ENCODE measurements at regions not wholly inside any gene's neighbourhood (a gene's known extent, or its start where the extent isn't known, plus 50 kb on each side); places are given as distances from the start of the nearest gene placed in this dataset.

DNA sequence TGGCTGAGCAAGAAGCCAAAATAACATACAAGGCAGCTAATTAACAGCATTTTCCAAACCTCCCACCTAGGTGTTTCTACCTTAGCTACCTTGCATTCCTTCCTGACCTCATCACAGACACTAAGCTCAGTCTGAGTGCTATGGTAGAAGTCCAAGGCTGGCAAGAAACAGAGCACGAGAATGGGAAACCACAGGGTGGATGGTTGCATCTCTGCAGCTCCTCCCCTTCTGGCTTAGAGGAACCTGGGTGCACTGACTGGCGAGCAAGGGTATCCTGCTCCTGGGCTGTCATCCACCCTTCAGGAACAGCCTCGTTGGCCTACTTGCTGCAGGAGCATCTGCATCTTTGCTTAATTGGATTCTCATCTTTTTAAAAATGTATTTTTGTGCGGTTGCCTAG lies 73.1 kb upstream of the KIRREL3 start:
- no peak overlapping the region for H3K9ac ChIP-seq (ENCODE audit: low read length)
- no peaks in the 10 kb centered on the region for H3K9me3 ChIP-seq (ENCODE audit: insufficient read depth, low read length)
- no peaks in the 10 kb centered on the region for H3K79me2 ChIP-seq (ENCODE audit: low read length)
- TF ChIP-seq, protein P1, sequence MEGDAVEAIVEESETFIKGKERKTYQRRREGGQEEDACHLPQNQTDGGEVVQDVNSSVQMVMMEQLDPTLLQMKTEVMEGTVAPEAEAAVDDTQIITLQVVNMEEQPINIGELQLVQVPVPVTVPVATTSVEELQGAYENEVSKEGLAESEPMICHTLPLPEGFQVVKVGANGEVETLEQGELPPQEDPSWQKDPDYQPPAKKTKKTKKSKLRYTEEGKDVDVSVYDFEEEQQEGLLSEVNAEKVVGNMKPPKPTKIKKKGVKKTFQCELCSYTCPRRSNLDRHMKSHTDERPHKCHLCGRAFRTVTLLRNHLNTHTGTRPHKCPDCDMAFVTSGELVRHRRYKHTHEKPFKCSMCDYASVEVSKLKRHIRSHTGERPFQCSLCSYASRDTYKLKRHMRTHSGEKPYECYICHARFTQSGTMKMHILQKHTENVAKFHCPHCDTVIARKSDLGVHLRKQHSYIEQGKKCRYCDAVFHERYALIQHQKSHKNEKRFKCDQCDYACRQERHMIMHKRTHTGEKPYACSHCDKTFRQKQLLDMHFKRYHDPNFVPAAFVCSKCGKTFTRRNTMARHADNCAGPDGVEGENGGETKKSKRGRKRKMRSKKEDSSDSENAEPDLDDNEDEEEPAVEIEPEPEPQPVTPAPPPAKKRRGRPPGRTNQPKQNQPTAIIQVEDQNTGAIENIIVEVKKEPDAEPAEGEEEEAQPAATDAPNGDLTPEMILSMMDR (IDR thresholded peaks at IDR 0.05; ENCODE audit: low read depth, low read length) = no peak
- TF ChIP-seq EZH2phosphoT487 (IDR thresholded peaks at IDR 0.05; ENCODE audit: low read depth) = no peak
- no peaks in the 10 kb centered on the region for H3K36me3 ChIP-seq (replicated peaks; ENCODE audit: low read depth, low read length)
- peaks cover 27% of the 10 kb centered on the region for H3K27me3 ChIP-seq (ENCODE audit: low read depth, low read length)
- peak overlapping the region; percentile 84 for H3K4me2 ChIP-seq (ENCODE audit: low read length)
- H2AFZ ChIP-seq (ENCODE audit: low read depth, low read length) = no peak overlapping the region
- no peak overlapping the region for H3K27ac ChIP-seq (ENCODE audit: low read length)
- peaks cover 23% of the 10 kb centered on the region for H3K4me1 ChIP-seq (ENCODE audit: low read length)
- peak overlapping the region; percentile 16; the same call in 1 of the 2 replicates for H3K4me3 ChIP-seq (ENCODE audit: low read length)
- no peaks in the 10 kb centered on the region; the same call in 1 of the 2 replicates for H4K20me1 ChIP-seq (ENCODE audit: insufficient read depth, low read length)

- Histone ChIP-seq H3K4me3 (ENCODE audit: low read length) (no peak overlapping the region), H3K36me3 (replicated peaks; ENCODE audit: low read depth, low read length) (no peaks in the 10 kb centered on the region)
These were observed 71.0 kb upstream of the KIRREL3 start for GRCh38 chr11:127071606-127072005.

DNA sequence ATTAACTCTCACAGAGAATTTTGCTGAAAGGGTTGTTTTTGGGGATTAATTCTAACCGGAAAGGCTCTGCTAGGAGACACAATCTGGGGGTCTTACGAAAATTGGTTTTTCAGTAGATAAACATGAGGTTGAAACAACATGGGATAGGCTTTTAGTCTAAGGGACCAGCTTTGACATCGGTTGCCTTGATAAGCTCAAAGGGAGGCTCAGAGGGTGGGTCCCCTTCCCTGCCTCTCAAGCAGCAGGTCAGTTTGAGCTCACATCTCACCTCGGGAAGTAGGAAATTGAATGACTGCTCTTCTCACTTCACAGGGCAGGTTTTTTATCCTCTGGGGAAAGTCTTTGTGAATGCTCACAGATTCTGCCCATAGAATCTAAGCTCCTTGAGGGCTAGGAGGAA lies 70.2 kb upstream of the KIRREL3 start:
- Histone ChIP-seq H3K4me1 (ENCODE audit: low read length) (peaks cover 23% of the 10 kb centered on the region), H3K9ac (ENCODE audit: low read length) (no peak overlapping the region)

More at GRCh38 chr11:127071606-127072005, 71.0 kb upstream of the KIRREL3 start:
- H3K27ac ChIP-seq (ENCODE audit: low read length) = no peak overlapping the region
- H3K9me3 ChIP-seq (ENCODE audit: insufficient read depth, low read length) = no peaks in the 10 kb centered on the region
- no peak overlapping the region for H2AFZ ChIP-seq (ENCODE audit: low read depth, low read length)
- no peak overlapping the region for H3K4me2 ChIP-seq (ENCODE audit: low read length)
- no peak for TF ChIP-seq EZH2phosphoT487 (IDR thresholded peaks at IDR 0.05; ENCODE audit: low read depth)
- TF ChIP-seq, protein P1 (IDR thresholded peaks at IDR 0.05; ENCODE audit: low read depth, low read length) = no peak
- no peaks in the 10 kb centered on the region for H3K79me2 ChIP-seq (ENCODE audit: low read length)
- H4K20me1 ChIP-seq (ENCODE audit: insufficient read depth, low read length) = no peaks in the 10 kb centered on the region; the same call in 1 of the 2 replicates
- peaks cover 32% of the 10 kb centered on the region for H3K27me3 ChIP-seq (ENCODE audit: low read depth, low read length)
- H3K4me1 ChIP-seq (ENCODE audit: low read length) = peaks cover 23% of the 10 kb centered on the region
- no peak overlapping the region for H3K9ac ChIP-seq (ENCODE audit: low read length)

DNA sequence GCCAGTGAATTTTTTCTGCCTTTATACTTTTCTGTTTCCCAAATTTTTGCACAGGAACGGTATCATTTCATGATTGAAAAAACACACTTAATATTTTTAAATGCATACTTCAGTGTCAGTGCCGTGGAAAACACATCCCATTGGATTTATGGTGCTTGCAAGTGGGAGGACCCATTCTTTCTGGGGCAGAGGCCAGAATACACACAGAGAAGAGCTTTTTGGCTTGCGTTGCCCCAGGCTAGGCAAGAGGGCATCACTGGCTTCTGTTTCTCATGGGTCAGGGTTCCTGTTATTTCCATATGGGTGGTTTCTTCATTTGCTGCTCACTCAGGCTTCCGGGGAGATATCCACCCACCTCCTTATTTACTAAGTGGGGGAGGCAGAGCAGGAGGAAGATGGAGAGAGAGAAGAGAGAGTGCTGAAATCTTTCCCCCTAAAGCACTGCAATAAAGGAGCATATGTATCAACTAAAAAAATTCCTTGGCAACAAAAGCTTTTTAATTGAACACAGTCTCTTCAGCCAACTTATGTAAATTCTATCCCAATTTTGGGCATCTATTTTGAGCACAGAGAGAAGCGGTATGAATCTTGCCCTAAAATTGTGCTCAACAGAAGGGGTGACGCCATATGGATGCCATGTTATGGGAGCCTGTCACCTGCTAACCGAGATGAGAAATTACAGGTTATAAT lies 66.0 kb upstream of the KIRREL3 start:
- no peaks in the 10 kb centered on the region for H3K36me3 ChIP-seq (replicated peaks; ENCODE audit: low read depth, low read length)
- H3K27me3 ChIP-seq (ENCODE audit: low read depth, low read length) = peaks cover 16% of the 10 kb centered on the region
- no peaks in the 10 kb centered on the region for H3K9me3 ChIP-seq (ENCODE audit: insufficient read depth, low read length)
- H3K4me1 ChIP-seq (ENCODE audit: low read length) = no peaks in the 10 kb centered on the region
- H4K20me1 ChIP-seq (ENCODE audit: insufficient read depth, low read length) = no peaks in the 10 kb centered on the region
- H2AFZ ChIP-seq (ENCODE audit: low read depth, low read length) = no peak overlapping the region
- H3K4me2 ChIP-seq (ENCODE audit: low read length) = no peak overlapping the region
- no peak overlapping the region for H3K9ac ChIP-seq (ENCODE audit: low read length)
- no peak for TF ChIP-seq EZH2phosphoT487 (IDR thresholded peaks at IDR 0.05; ENCODE audit: low read depth)
- TF ChIP-seq, protein P1 (IDR thresholded peaks at IDR 0.05; ENCODE audit: low read depth, low read length) = no peak
- no peak overlapping the region for H3K27ac ChIP-seq (ENCODE audit: low read length)
- no peaks in the 10 kb centered on the region for H3K79me2 ChIP-seq (ENCODE audit: low read length)
- no peak overlapping the region for H3K4me3 ChIP-seq (ENCODE audit: low read length)

More for the DNA sequence above, 70.2 kb upstream of the KIRREL3 start:
- no peaks in the 10 kb centered on the region for H3K79me2 ChIP-seq (ENCODE audit: low read length)
- H3K36me3 ChIP-seq (replicated peaks; ENCODE audit: low read depth, low read length) = no peaks in the 10 kb centered on the region
- H2AFZ ChIP-seq (ENCODE audit: low read depth, low read length) = no peak overlapping the region
- H3K9me3 ChIP-seq (ENCODE audit: insufficient read depth, low read length) = no peaks in the 10 kb centered on the region
- H3K27me3 ChIP-seq (ENCODE audit: low read depth, low read length) = peaks cover 32% of the 10 kb centered on the region
- H4K20me1 ChIP-seq (ENCODE audit: insufficient read depth, low read length) = no peaks in the 10 kb centered on the region; the same call in 1 of the 2 replicates
- TF ChIP-seq, protein P1 (IDR thresholded peaks at IDR 0.05; ENCODE audit: low read depth, low read length) = no peak
- no peak for TF ChIP-seq EZH2phosphoT487 (IDR thresholded peaks at IDR 0.05; ENCODE audit: low read depth)
- H3K4me2 ChIP-seq (ENCODE audit: low read length) = no peak overlapping the region
- no peak overlapping the region for H3K4me3 ChIP-seq (ENCODE audit: low read length)
- no peak overlapping the region for H3K27ac ChIP-seq (ENCODE audit: low read length)

All from OCI-LY3 (cell line).